ENCODE measurements at regions not wholly inside any gene's neighbourhood (a gene's known extent, or its start where the extent isn't known, plus 50 kb on each side); places are given as distances from the start of the nearest gene placed in this dataset.

DNA sequence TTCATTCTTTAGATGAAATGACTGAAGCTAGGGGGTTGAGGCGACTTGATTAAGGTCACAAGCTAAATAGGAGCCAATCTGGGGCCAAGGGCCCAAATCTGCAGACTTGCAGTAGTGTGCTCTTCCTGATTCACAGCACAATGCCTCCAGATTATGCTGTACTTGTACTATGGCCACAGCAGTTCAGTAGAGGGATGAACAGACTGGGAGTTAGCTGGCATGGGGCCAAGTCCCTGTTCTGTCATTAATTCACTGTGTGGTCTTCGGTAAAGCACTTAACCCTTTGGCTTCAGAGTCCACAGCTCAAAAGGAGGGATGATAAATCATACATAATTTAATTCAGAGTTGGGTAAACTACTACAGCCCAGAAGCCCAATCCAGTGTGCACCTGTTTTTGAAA, 196.8 kb downstream of the XPNPEP1 start:
- TF ChIP-seq, protein P1, sequence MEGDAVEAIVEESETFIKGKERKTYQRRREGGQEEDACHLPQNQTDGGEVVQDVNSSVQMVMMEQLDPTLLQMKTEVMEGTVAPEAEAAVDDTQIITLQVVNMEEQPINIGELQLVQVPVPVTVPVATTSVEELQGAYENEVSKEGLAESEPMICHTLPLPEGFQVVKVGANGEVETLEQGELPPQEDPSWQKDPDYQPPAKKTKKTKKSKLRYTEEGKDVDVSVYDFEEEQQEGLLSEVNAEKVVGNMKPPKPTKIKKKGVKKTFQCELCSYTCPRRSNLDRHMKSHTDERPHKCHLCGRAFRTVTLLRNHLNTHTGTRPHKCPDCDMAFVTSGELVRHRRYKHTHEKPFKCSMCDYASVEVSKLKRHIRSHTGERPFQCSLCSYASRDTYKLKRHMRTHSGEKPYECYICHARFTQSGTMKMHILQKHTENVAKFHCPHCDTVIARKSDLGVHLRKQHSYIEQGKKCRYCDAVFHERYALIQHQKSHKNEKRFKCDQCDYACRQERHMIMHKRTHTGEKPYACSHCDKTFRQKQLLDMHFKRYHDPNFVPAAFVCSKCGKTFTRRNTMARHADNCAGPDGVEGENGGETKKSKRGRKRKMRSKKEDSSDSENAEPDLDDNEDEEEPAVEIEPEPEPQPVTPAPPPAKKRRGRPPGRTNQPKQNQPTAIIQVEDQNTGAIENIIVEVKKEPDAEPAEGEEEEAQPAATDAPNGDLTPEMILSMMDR (IDR thresholded peaks at IDR 0.05; ENCODE audit: insufficient read depth, low read length, poor library complexity, severe bottlenecking): no peak
- no peak for TF ChIP-seq EZH2phosphoT487 (conservative IDR thresholded peaks at IDR 0.05; ENCODE audit: low read length)
